GM18499 (cell line): ENCODE measurements at regions not wholly inside any gene's neighbourhood (a gene's known extent, or its start where the extent isn't known, plus 50 kb on each side); places are given as distances from the start of the nearest gene placed in this dataset.
"Not testable (repeated sequence)": the region's sequence is repeated elsewhere in the genome, so short reads cannot be mapped to it uniquely, and the experiment has no call there.

Experiments
- ATAC-seq: cut with Tn5 transposase; IDR thresholded peaks from one replicate; pipeline ENCODE4 v1.9.1; 2021; ENCODE audit warnings: moderate number of reproducible peaks; ENCODE audit not compliant: insufficient read depth, unreplicated experiment

- not testable (repeated sequence) for ATAC-seq
Observed at GRCh38 chr21:32823296-32823695, 51.7 kb upstream of the PAXBP1 start.

GRCh38 chr21:32824950-32825349 lies 53.4 kb upstream of the PAXBP1 start:
- ATAC-seq = no peak

GRCh38 chr21:32826329-32827167 lies 55.0 kb upstream of the PAXBP1 start:
- ATAC-seq = no peak

- ATAC-seq = no peak
Observed at GRCh38 chr21:32828908-32829307, 57.4 kb upstream of the PAXBP1 start.

DNA sequence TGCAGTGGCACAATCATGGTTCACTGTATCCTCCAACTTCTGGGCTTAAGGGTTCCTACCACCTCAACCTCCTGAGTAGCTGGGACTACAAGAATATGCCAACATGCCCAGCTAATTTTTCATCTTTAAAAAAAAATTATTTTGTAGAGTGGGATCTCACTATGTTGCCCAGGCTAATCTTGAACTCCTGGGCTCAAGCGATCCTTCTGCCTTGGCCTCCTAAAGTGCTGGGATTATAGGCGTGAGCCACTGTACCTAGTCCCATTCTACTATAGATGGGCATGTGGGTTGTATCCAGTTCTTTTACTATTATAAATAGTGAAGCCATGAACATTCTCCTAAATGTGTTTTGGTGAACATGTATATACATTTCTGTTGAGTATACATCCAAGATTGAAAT lies 57.9 kb upstream of the PAXBP1 start:
- no peak for ATAC-seq

- not testable (repeated sequence) for ATAC-seq
Observed at GRCh38 chr21:32831779-32832178, 60.2 kb upstream of the PAXBP1 start.

DNA sequence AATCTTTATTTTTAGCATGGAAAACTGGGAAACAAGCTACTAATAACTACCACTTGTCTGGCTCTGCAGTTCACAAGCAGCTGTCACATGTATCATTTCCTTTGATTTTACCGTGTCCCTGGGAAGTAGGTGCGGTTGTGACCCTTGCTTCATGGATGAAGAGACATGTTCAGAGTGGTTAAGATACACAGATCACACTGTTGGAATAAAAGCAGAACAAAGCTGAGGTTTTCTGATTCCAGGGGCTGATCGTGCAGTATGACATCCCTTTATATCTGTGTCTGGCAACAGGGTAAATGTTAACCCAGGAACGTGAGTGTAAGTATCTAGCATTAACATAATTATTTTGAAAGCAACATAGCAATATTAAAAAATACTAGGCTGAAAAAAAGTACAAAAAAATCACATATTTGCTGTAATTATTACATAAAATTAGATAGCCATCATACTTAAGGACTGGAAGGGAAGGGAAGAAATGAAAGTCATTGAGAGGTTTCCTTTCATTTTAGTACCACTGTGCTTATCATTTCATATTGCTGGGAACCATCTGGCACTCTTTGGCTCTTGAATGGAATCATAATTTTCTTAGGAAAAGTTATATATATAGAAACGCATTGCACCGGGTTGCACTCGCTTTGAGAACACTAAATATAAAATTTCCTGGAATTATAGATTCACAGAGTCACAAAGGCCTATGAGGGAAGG lies 62.8 kb upstream of the PAXBP1 start:
- ATAC-seq = no peak

DNA sequence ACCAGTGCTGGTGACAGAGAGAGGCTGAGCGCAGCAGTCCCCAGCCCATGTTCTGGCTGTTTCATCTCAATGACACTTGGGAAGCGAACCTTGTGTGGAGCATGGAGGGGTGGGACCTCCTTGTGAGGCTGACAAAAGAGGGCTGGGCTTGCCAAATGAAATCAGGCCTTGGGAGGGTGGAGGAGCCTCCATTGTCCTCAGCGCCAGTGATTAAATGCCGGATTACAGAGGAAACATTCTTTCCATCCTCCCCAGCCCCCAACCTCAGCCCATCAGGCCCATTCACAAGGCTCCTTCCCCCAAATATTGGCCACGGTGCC lies 63.3 kb upstream of the PAXBP1 start:
- no peak for ATAC-seq

- no peak for ATAC-seq
Observed at GRCh38 chr21:32842146-32842545, 70.6 kb upstream of the PAXBP1 start.

GRCh38 chr21:32843561-32843960 lies 72.0 kb upstream of the PAXBP1 start:
- ATAC-seq = no peak

DNA sequence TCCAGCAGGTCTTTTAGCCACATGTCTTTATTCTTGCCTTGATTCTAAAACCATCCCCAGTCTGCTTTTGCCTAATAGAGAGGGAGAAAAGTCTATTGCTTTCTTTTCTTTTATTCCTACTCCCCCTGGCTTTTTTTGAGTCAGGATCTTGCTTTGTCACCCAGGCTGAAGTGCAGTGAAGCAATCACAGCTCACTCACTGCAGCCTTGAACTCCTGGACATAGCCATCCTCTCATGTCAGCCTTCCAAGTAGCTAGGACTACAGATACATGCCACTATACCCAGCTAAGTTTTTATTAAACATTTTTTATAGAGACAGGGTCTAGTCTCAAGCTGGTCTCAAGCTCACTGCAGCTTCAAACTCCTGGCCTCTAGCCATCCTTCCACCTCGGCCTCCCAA lies 72.5 kb upstream of the PAXBP1 start:
- no peak for ATAC-seq

DNA sequence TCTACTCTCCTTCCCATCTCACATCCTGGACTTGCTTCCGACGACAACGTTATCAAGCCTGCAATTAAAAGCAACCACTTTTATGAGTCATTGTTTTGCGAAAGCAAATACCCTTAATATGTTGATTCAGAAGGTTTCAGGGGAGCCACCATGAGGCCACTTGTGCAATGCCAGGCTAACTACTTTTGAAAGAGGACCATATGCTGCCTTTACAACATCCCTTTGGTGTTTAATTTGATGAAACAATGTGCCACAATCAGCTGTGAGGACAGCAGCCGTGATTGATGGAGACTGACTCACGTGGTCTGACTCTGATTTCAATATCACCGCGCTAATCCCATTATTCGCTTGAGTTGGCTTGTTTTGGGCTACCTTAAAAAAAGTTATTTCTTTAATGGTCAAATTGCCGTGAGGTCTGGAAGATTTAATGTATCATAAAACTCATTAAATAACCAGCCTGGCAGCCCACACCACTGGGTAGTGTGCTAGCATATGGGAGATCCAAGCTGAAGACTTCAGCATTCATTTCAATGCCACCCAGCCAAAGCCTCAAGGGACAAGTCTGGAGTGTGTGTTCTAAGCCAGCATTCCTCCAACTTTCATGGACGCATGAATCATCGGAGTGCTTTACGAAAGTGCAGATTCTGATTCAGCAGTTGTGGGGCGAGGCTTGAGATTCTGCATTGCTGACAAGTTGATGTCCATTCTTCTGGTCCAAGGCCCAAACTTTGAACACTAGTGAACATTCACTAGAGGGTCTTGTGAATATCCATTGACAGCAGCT lies 73.3 kb upstream of the PAXBP1 start:
- ATAC-seq = no peak

DNA sequence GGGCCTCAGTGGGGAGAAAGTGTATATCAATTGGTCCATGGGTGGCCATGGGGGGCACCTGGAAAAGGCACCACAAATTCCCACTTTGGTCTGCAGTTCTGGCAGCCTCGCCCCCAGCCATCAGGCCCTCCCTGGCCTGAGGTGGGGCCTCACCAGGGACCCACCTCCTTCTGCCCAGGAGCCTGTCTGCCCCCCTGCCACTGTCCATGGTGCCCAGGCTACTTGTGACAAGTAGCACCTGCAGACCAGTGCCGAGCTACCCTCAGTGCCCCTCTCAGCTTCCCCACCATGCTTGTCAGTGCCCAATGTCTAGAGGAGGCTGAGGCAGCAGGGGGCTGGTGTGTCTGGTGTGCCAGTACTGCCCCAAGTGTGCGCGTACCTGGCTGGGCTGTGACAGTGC lies 87.1 kb upstream of the PAXBP1 start:
- ATAC-seq = no peak

- no peak for ATAC-seq
Observed at GRCh38 chr21:32860399-32860798, 88.8 kb upstream of the PAXBP1 start.

DNA sequence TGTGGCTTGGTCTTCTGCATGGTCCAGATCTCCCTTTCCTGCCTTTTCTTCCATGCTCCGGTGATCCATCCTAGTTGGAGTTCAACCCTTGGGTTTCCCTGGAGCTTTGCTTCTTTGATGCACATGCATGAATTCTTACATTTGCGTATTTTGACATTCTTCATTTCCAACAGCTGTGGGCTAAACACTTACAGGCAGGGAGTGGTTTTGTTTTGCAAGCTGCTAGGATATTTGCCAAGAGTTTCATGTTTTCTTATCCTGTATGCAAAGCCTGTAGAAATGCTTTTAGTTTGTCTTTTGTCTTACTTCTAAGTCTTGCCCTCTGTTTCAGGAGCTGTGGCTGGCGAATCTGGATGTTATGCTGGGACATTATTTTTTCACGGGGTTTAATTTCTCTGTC lies 90.3 kb upstream of the PAXBP1 start:
- ATAC-seq = no peak

GRCh38 chr21:32867597-32867996 lies 96.0 kb upstream of the PAXBP1 start:
- no peak for ATAC-seq

DNA sequence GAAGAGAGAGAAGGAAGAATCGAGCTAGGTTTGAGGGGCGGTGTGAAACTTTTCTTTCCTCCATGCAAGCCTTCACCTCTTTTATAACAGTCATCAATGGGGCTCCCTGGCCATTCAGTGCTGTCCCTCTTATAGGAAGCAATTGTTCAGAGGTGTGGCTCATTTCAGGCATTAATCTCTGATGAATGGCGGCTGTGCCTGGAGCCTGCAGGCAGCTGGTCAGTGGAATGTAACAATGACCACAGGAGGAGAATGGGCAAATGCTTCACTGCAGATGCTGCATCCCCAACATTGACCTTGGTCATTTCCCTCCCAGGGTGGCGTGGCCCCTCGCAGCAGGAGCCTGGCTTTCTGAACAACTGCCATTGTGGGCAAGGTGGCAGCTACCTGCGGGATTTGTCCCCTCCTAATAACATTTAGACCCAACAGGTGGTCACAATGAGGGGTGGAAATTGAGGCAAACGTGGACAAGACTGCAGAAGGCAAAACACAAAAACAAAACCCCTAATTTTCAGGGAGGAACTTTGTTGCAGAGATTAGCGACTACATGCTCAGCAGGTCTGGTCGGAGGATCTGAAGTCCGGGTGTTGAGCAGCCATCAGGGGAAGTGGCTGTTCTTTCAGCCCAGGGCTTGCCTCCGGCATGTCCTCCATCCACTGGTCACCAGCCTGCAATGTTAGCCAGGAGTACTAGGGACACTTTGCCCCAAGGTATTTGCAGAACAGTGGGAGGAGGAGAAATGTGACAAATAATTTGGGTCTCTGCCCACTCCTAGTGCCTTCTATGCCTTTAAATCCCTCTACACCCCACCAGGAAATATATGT lies 97.3 kb upstream of the PAXBP1 start:
- ATAC-seq = no peak

DNA sequence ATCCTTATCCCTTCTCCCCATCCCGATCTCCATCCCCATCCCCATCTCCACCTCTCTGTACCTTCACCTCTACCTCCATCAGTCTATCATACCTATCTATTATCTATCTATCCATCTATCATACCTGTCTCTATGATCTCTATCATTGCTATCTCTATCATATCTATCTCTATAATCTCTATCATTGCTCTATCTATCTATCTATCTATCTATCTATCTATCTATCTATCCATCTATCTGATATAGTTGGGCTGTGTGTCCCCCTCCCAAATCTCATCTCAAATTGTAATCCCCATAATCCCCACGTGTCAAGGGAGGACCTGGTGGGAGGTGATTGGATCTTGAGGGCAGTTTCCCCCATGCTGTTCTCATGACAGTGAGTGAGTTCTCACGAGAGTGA lies 97.9 kb upstream of the PAXBP1 start:
- no peak for ATAC-seq

DNA sequence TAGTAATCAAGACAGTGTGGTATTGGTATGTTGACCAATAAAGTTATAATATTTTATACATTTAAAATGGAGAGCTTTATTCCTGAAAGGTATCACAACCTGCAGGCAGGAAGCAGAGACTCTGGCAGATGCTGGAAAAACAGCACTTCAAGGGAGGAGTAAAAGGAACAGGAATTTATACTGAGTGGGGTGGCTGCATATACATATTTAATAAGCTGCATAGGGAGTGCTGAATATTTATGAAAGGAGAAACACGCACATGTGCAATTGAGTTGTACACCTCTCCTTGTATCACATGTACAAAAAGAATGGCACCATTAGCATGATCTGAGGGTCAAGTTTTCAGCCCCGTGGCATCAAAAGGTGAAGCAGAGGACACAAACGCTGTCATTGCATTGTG lies 104.9 kb upstream of the PAXBP1 start:
- ATAC-seq = no peak

- not testable (repeated sequence) for ATAC-seq
Observed at GRCh38 chr21:32877888-32878287, 106.3 kb upstream of the PAXBP1 start.
